Suprapubic skin (tissue), 4 donors: ENCODE measurements at regions not wholly inside any gene's neighbourhood (a gene's known extent, or its start where the extent isn't known, plus 50 kb on each side); places are given as distances from the start of the nearest gene placed in this dataset.
A peak's percentile ranks its signal among the peaks of the same experiment; 100 is the strongest.

Source experiments
- DNase-seq, 2 donors: peaks; one replicate each; pipeline ENCODE4 v3.0.0-alpha.2; 2019; ENCODE audit warnings: low spot score in 2 of 2
- H3K27ac ChIP-seq: fragments of 200-600 bp; sonication (generic); one replicate; pipeline ENCODE4 v1.5.1; 2019
- H3K27me3 ChIP-seq: fragments of 200-600 bp; sonication (generic); one replicate; pipeline ENCODE4 v1.5.1; 2019
- H3K36me3 ChIP-seq: fragments of 200-600 bp; sonication (generic); one replicate; pipeline ENCODE4 v1.5.1; 2019
- H3K4me1 ChIP-seq: fragments of 200-600 bp; sonication (generic); one replicate; pipeline ENCODE4 v1.5.1; 2019
- H3K4me3 ChIP-seq: fragments of 200-600 bp; sonication (generic); one replicate; pipeline ENCODE4 v1.5.1; 2019; ENCODE audit warnings: mild to moderate bottlenecking
- H3K9me3 ChIP-seq: fragments of 200-600 bp; sonication (generic); one replicate; pipeline ENCODE4 v1.5.1; 2019
- EP300 ChIP-seq: sonication (generic); formaldehyde crosslinking; IDR thresholded peaks from one replicate; pipeline ENCODE4 v1.6.1; 2017; ENCODE audit warnings: antibody characterized with exemption
- POLR2A ChIP-seq, 2 donors: fragments of 450-650 bp; IDR thresholded peaks; one replicate each; pipeline ENCODE4 v1.6.1; 2017; ENCODE audit warnings: antibody characterized with exemption in 2 of 2, mild to moderate bottlenecking in 2 of 2, moderate library complexity in 2 of 2
- POLR2AphosphoS5 ChIP-seq, 3 donors: sonication (generic); formaldehyde crosslinking; IDR thresholded peaks; one replicate each; pipeline ENCODE4 v1.6.1; 2017; ENCODE audit warnings: antibody characterized with exemption in 3 of 3
- WGBS: methylation state at CpG from one replicate; pipeline ENCODE4 v1.1.5; 2018; 5-methylcytosine and 5-hydroxymethylcytosine counted together
- TF ChIP-seq, protein P1 (sequence below), 2 donors: fragments of 200-600 bp in 1 of 2; fragments of 450-650 bp in 1 of 2; sonication (generic) in 1 of 2; IDR thresholded peaks; one replicate each; pipeline ENCODE4 v1.5.1; 2016 to 2019; ENCODE audit warnings: antibody characterized with exemption in 2 of 2, mild to moderate bottlenecking in 1 of 2, moderate library complexity in 1 of 2

DNA sequence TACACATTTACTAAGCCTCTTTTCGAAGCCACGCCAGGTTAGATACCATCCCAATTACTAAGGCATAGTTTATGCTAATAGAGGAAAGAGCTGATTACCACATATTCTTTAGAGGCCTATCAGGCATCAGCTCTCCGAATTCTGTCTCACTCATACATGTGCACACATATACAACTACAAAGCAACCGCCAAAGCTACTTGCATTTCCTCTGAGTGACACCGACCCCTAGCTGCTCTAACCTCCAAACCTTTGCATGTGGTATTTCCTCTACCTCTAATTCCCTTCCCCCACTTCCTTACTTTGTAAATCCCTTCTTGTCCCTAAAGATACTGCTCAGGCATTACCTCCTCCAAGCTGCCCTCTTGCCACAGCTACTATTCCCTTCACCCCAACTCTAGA, 107.2 kb downstream of the DUSP6 start:
- TF ChIP-seq, protein P1, sequence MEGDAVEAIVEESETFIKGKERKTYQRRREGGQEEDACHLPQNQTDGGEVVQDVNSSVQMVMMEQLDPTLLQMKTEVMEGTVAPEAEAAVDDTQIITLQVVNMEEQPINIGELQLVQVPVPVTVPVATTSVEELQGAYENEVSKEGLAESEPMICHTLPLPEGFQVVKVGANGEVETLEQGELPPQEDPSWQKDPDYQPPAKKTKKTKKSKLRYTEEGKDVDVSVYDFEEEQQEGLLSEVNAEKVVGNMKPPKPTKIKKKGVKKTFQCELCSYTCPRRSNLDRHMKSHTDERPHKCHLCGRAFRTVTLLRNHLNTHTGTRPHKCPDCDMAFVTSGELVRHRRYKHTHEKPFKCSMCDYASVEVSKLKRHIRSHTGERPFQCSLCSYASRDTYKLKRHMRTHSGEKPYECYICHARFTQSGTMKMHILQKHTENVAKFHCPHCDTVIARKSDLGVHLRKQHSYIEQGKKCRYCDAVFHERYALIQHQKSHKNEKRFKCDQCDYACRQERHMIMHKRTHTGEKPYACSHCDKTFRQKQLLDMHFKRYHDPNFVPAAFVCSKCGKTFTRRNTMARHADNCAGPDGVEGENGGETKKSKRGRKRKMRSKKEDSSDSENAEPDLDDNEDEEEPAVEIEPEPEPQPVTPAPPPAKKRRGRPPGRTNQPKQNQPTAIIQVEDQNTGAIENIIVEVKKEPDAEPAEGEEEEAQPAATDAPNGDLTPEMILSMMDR (IDR thresholded peaks at IDR 0.05) = no peak
- no peak for TF ChIP-seq POLR2AphosphoS5 (IDR thresholded peaks at IDR 0.05)
- TF ChIP-seq POLR2A (IDR thresholded peaks at IDR 0.05) = no peak
- TF ChIP-seq EP300 = no peak
- Histone ChIP-seq H3K4me3 (no peak overlapping the region), H3K9me3 (no peaks in the 10 kb centered on the region), H3K4me1 (peaks cover 27% of the 10 kb centered on the region), H3K27me3 (no peaks in the 10 kb centered on the region), H3K27ac (no peak overlapping the region), H3K36me3 (no peaks in the 10 kb centered on the region)
- 64% methylated on average over 5 of the region's 5 CpGs for WGBS
- DNase-seq = no peak

DNA sequence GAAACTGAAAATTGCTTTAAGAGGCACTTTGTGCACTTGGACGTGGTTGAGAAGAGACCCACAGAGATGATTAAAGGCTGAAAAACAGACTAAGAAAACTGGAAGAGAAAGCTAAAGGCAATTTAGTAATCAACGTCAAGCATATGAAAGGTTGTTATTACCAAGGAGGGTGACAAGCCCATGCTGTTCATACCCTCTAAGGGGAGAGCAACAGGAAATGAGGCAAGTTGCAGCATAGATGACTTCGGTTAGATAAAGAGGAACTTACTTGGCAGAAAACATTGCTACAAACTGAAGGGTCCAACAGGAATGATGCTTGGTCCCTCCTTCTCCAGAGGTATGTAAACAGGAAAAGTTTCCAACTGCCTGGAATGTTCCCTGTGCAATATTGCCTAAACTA, 107.8 kb downstream of the DUSP6 start:
- peaks cover 27% of the 10 kb centered on the region for H3K4me1 ChIP-seq
- H3K4me3 ChIP-seq = no peak overlapping the region
- TF ChIP-seq EP300 (no peak), POLR2A (IDR thresholded peaks at IDR 0.05) (no peak), POLR2AphosphoS5 (IDR thresholded peaks at IDR 0.05) (no peak)
- TF ChIP-seq, protein P1 (IDR thresholded peaks at IDR 0.05) = no peak
- no peaks in the 10 kb centered on the region for H3K9me3 ChIP-seq
- WGBS = 34% methylated on average over 3 of the region's 3 CpGs
- no peaks in the 10 kb centered on the region for H3K36me3 ChIP-seq
- no peak overlapping the region for H3K27ac ChIP-seq
- DNase-seq = no peak
- H3K27me3 ChIP-seq = no peaks in the 10 kb centered on the region

DNA sequence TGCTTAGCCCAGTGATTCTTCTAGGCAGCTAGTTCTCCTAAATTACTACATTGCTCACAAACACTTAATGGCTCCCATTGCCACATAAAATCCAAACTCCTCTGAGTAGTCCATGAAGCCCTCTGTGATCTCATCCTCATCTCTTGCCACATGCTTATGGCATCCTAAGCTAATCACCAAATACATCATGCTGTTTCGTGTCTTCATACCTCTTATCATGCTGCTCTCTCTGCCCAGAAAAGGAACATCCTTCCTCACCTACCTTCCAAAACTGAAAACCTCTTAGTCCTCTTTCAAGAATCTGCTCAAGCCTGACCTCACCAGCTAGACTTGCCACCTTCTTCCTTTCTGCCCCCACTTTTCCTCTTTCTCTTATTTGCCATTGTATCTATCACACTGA, 108.5 kb downstream of the DUSP6 start:
- H3K27ac ChIP-seq = no peak overlapping the region
- TF ChIP-seq EP300 (no peak), POLR2A (IDR thresholded peaks at IDR 0.05) (no peak), POLR2AphosphoS5 (IDR thresholded peaks at IDR 0.05) (no peak)
- TF ChIP-seq, protein P1 (IDR thresholded peaks at IDR 0.05) = no peak
- H3K27me3 ChIP-seq = no peaks in the 10 kb centered on the region
- H3K4me1 ChIP-seq = peaks cover 30% of the 10 kb centered on the region
- no peak overlapping the region for H3K4me3 ChIP-seq
- no peak for DNase-seq
- 94% methylated on average over 1 of the region's 1 CpG for WGBS
- H3K36me3 ChIP-seq = no peaks in the 10 kb centered on the region
- H3K9me3 ChIP-seq = no peaks in the 10 kb centered on the region

DNA sequence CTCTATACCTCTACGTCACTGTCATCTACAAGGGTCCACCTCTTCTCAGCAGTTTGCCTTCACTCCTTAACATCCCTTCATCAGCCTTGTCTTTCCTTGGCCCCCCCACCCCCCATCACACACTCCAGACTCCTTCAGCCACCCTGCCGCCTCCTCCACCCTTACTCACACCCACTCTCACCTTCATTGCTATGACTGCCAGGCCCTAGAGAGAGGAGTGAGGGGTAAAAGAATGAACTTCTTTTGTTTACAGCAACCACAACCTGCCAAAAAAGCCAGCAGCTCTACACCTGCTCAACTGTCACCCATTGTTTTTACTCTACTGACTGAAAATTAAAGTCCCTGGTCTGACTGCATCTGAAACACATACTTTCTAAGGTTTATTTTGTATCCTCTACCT, 112.8 kb downstream of the DUSP6 start:
- TF ChIP-seq POLR2A (IDR thresholded peaks at IDR 0.05) (no peak), POLR2AphosphoS5 (IDR thresholded peaks at IDR 0.05) (no peak), EP300 (no peak)
- TF ChIP-seq, protein P1 (IDR thresholded peaks at IDR 0.05) = no peak
- peaks cover 26% of the 10 kb centered on the region for H3K4me1 ChIP-seq
- H3K4me3 ChIP-seq = no peak overlapping the region
- no peak overlapping the region for H3K27ac ChIP-seq
- no peaks in the 10 kb centered on the region for H3K9me3 ChIP-seq
- DNase-seq = no peak
- WGBS = 82% methylated on average over 2 of the region's 2 CpGs
- H3K27me3 ChIP-seq = no peaks in the 10 kb centered on the region
- H3K36me3 ChIP-seq = no peaks in the 10 kb centered on the region

DNA sequence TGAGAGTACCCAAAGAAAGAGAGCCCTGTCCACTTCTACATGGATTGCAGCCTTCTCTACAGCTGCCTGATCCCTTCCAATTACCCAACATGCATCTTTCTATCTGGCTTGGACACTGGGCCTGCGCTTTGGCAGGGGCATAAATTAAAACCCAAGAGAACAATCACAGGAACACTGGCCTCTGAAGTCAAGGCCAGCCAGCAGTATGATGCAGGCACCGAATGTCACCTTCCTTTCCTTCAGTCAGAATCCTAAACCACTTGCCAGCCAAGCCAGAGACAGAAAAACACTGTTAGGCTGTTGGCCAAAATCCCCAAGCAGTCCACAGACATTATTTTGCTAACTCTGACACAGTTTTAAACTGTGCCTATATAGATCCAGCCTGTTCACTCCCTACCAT, 113.7 kb downstream of the DUSP6 start:
- Histone ChIP-seq H3K36me3 (no peaks in the 10 kb centered on the region), H3K9me3 (no peaks in the 10 kb centered on the region), H3K27ac (peak overlapping the region; percentile 27), H3K4me3 (no peak overlapping the region), H3K4me1 (peaks cover 24% of the 10 kb centered on the region), H3K27me3 (no peaks in the 10 kb centered on the region)
- TF ChIP-seq EP300 = no peak
- TF ChIP-seq, protein P1 (IDR thresholded peaks at IDR 0.05) = no peak
- TF ChIP-seq POLR2A (IDR thresholded peaks at IDR 0.05) = no peak
- no peak for TF ChIP-seq POLR2AphosphoS5 (IDR thresholded peaks at IDR 0.05)
- no peak for DNase-seq
- WGBS = 50% methylated on average over 2 of the region's 2 CpGs
